AG04450 (cell line): ENCODE measurements at regions not wholly inside any gene's neighbourhood (a gene's known extent, or its start where the extent isn't known, plus 50 kb on each side); places are given as distances from the start of the nearest gene placed in this dataset.

Experiments used
- CTCF ChIA-PET: fragments of 300-600, 350-600 bp; formaldehyde crosslinking; extraction: SDS; loops from one replicate; lab custom pipeline; 2022; ENCODE audit warnings: antibody characterized with exemption, inconsistent platforms; lab: Charles Lee
- POLR2A ChIA-PET: fragments of 350-600 bp; formaldehyde crosslinking; extraction: SDS; loops from one replicate; lab custom pipeline; 2021; ENCODE audit warnings: antibody characterized with exemption, inconsistent platforms; lab: Yijun Ruan, JAX
- DNase-seq: peaks from one replicate; pipeline ENCODE4 v3.0.0-alpha.2; 2011; ENCODE audit warnings: low read depth, low spot score
- H3K27ac ChIP-seq: one replicate; pipeline ENCODE4 v1.5.1; 2012; ENCODE audit warnings: low read depth, low read length, control low read depth
- H3K27me3 ChIP-seq: one replicate; pipeline ENCODE4 v1.6.0; 2012; ENCODE audit warnings: low read length; ENCODE audit not compliant: control insufficient read depth, insufficient read depth
- H3K4me3 ChIP-seq: 2 replicates; pipeline ENCODE4 v1.5.1; 2011; ENCODE audit warnings: mild to moderate bottlenecking, low read depth, low read length, control low read depth
- H3K9me3 ChIP-seq: 2 replicates; pipeline ENCODE4 v1.5.1; 2012; ENCODE audit warnings: low read length; ENCODE audit not compliant: control insufficient read depth, insufficient read depth
- CTCF ChIP-seq: IDR thresholded peaks from 2 replicates; pipeline ENCODE4 v1.5.1; 2011; ENCODE audit warnings: low read depth, low read length, control low read depth, inconsistent platforms

- Histone ChIP-seq H3K4me3 (no peak overlapping the region), H3K27ac (no peak overlapping the region), H3K27me3 (peaks cover 3% of the 10 kb centered on the region), H3K9me3 (no peaks in the 10 kb centered on the region)
- ChIA-PET CTCF (no interaction called here), POLR2A (no interaction called here)
- no peak for DNase-seq
- TF ChIP-seq CTCF: no peak
Measured at GRCh38 chr13:50636007-50636704, 207.3 kb downstream of the DLEU7 start.

- CTCF ChIA-PET: no interaction called here
- POLR2A ChIA-PET: no interaction called here
- DNase-seq: no peak
- H3K27me3 ChIP-seq: no peaks in the 10 kb centered on the region
- TF ChIP-seq CTCF: no peak
- H3K9me3 ChIP-seq: no peaks in the 10 kb centered on the region
- no peak overlapping the region for H3K4me3 ChIP-seq
- H3K27ac ChIP-seq: no peak overlapping the region
Measured at GRCh38 chr13:50643060-50643459, 200.4 kb downstream of the DLEU7 start.

- H3K9me3 ChIP-seq: no peaks in the 10 kb centered on the region
- no peak overlapping the region for H3K4me3 ChIP-seq
- H3K27ac ChIP-seq: no peak overlapping the region
- ChIA-PET CTCF (no interaction called here), POLR2A (interaction anchor here (0.6 kb wide), 1 partner anchor 18 kb away, joined by 6 read pairs; no protein-coding TSS in a partner anchor)
- no peak for TF ChIP-seq CTCF
- no peaks in the 10 kb centered on the region for H3K27me3 ChIP-seq
- no peak for DNase-seq
Measured at GRCh38 chr13:50644081-50644871, 199.2 kb downstream of the DLEU7 start.

- no peak for TF ChIP-seq CTCF
- no peak overlapping the region for H3K27ac ChIP-seq
- ChIA-PET CTCF (no interaction called here), POLR2A (no interaction called here)
- H3K9me3 ChIP-seq: no peaks in the 10 kb centered on the region
- H3K27me3 ChIP-seq: no peaks in the 10 kb centered on the region
- H3K4me3 ChIP-seq: no peak overlapping the region
- no peak for DNase-seq
Measured at GRCh38 chr13:50645092-50645491, 198.4 kb downstream of the DLEU7 start.

- DNase-seq: no peak
- no peak overlapping the region for H3K4me3 ChIP-seq
- CTCF ChIA-PET: interaction anchor here (0.7 kb wide), 1 partner anchor 504 kb away, joined by 3 read pairs; no protein-coding TSS in a partner anchor
- H3K27me3 ChIP-seq: no peaks in the 10 kb centered on the region
- no peaks in the 10 kb centered on the region for H3K9me3 ChIP-seq
- no peak for TF ChIP-seq CTCF
- POLR2A ChIA-PET: interaction anchor here (0.8 kb wide), 1 partner anchor 182 kb away, joined by 5 read pairs; no protein-coding TSS in a partner anchor
- H3K27ac ChIP-seq: no peak overlapping the region
Measured at GRCh38 chr13:50646070-50646469, 197.4 kb downstream of the DLEU7 start.
